NCI-H748 treated with DMSO at 0.1 percent for 48 hours (cell line): ENCODE measurements at regions not wholly inside any gene's neighbourhood (a gene's known extent, or its start where the extent isn't known, plus 50 kb on each side); places are given as distances from the start of the nearest gene placed in this dataset.
A peak's percentile ranks its signal among the peaks of the same experiment; 100 is the strongest.

Experiments used
- DNase-seq: peaks from one replicate; lab custom pipeline; 2025; lab: John Stamatoyannopoulos, UW

DNA sequence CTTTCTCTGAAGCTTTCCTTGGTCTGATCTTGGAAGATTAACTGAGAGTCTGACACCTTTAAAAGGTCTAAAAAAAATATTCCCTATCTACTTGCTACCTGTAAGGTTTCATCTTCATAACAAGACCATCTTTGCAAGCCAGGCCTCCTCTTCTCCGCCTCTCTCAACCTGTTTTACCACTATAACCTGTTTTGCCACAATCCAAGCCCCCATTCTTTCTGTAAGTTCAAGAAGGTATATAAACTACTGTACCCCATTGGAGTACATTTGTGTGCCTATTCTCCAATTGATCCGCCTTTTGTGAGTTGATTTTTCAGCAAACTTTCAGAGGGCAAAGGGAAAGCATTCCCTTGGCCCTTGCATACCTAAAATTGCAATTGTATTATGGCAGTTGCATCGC lies 319.3 kb upstream of the NECTIN3 start:
- DNase-seq = no peak

DNA sequence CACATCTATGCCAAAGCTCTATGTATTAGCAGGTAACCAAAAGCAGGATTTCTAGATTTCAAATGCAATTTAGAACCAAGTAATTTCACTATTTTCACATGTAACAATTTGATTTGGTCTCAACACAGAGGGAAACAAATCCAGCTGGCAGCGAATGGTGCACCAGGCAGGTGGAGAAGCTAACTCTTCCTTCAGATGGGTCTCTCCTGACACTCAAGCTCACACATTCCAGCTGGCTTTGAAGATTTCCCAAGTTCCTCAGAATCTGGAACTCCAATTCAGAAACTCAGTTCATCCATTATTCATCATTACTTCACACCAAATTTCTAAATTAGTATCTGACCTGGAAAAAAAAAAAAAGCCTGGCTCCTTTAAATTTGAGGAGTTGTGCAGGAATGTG lies 318.1 kb upstream of the NECTIN3 start:
- DNase-seq = no peak

DNA sequence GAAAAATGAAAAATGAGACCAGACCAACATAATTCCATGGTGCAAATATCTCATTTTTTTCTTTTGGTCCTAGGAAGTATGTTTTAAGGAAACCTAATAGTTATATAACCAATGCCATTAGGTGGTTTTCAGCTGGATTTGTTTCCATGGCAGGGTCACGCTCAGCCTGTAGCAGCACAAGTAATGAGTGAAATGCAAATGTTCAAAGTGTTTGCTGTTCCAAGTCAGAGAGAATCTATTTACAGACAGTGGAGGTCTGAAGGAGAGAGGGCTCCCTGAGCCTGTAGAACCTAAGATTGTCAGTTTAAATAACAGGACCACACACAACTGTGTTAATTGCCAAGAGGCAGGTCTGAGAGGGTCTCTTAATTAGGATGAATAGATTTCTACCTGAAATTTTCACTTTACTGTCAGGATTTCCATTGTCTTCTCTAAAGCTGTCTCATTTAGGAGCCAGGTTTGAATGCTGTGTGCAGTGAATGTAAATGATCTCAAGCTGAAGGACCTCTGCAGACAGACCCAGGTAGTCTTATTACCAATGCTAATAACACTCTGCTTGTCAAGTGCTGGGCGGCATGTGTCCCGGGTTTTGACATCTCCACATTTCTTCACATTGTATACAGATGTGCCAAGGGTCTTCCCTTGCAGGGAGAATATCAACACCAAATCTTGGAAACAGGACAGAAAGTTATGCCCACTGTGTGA lies 317.3 kb upstream of the NECTIN3 start:
- DNase-seq = no peak

DNA sequence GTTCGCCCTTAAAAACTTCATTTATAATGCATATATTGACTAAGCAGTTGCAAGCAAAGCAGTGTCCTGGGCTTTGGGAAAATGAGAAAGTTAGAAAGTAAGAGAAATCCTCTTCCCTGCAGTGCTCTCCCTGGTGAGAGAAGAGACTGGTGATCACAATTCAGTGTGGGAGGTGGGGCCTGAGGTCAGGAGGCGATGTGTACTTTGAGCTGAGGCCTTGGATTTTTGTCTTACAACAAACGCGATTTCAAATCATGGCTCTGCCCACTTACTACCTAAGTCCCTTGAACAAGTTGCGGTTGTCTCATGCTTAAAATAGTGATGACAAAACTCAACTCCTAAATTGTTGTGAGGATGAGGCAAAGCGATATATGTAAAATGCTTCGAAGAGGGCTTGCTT lies 316.3 kb upstream of the NECTIN3 start:
- no peak for DNase-seq

DNA sequence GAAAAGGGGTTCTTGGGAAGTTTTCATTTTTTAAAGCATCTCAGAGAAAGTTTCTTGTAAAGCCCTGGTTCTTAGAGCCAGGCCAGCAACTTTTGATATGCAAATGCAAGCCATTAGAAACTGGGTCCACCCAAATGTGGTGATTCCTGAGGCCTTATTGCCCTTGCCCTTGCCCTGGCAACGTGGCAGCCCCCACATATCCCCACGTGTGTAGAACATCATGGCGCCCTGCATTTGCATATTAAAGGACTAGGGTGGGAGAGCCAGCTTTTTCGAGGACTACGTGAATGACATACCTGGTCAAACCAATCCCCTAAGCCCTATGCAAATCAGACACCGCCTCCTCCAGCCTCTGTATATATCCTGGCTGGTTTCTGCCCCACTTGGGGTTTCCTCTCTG lies 314.9 kb upstream of the NECTIN3 start:
- DNase-seq = no peak

- DNase-seq = no peak
Observed at GRCh38 chr3:110758208-110758607, 313.4 kb upstream of the NECTIN3 start.

- DNase-seq = no peak
Observed at GRCh38 chr3:110767156-110767555, 304.5 kb upstream of the NECTIN3 start.

- no peak for DNase-seq
Observed at GRCh38 chr3:110767838-110768237, 303.8 kb upstream of the NECTIN3 start.

DNA sequence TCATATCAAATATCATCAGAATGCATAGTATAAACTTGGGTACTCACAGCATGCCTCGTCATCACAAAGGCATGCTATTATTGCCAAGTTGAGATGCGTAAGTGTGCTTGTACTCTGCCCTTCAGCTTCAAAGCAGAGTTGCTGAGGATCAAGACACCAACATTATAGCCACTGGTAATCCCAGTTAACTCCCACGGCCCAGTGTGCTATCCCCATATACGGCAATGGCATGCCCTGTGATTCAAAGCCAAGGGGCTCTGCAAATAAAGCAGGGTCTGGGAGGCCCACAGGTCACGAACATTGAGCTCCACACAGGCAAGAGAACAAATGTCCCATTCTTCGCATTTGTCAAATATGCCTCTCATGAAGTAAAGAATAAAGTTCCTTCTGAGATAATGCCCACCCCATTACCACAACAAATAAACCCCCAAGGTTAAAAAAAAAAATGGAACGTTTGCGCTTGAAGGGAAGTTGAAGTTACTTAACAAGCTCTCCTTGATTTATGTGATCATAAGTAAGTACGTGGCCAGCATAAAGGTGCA lies 298.1 kb upstream of the NECTIN3 start:
- no peak for DNase-seq

- DNase-seq = no peak
Observed at GRCh38 chr3:110774496-110775265, 296.9 kb upstream of the NECTIN3 start.

GRCh38 chr3:110779581-110779980 lies 292.0 kb upstream of the NECTIN3 start:
- DNase-seq = no peak

GRCh38 chr3:110783541-110783940 lies 288.1 kb upstream of the NECTIN3 start:
- no peak for DNase-seq

DNA sequence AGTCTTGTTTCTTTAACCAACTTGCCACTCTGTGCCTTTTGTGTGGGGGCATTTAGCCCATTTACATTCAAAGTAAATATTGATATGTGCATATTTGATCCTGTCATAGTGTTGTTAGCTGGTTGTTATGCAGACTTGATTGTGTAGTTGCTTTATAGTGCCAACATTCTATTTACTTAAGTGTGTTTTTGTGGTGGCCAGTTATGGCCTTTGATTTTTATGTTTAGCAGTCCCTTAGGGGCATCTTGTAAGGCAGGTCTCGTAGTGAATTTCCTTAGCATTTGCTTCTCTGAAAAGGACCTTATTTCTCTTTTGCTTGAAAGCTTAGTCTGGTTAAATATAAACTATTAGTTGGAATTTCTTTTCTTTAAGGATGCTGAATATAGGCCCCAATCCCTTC lies 282.8 kb upstream of the NECTIN3 start:
- no peak for DNase-seq

DNA sequence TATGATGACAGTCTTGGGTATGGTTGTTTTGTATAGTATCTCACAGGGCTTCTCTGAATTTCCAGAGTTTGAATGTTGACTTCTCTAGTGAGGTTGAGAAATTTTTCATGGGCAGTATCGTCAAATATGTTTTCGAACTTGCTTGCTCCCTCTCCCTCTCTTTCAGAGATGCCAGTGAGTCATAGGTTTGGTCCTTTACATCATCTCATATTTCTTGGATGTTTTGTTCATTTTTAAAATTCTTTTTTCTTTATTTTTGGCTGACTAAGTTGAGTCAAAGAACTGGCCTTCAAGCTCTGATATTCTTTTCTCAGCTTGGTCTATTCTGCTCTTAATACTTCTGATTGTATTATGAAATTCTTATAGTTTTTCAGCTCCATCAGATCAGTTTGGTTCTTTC lies 282.3 kb upstream of the NECTIN3 start:
- DNase-seq = no peak

DNA sequence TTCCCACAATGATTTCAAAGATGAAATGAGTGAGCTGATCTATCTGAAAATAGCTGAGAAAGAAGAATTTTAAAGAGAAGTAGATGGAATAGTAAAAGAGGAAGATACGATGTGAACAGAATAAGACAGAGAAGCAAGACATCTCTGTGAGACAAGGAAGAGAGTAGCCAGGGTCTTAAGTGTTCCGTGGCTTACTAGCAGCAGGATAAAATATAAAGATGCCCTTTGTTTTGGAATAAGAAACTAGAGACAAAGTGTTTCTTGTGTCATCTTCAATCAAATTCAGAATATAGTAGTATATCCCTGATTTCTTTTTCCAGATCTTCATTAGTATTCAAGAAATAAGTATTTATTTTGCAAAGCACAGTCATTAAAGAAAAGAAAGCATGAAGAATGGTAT lies 281.0 kb upstream of the NECTIN3 start:
- no peak for DNase-seq

DNA sequence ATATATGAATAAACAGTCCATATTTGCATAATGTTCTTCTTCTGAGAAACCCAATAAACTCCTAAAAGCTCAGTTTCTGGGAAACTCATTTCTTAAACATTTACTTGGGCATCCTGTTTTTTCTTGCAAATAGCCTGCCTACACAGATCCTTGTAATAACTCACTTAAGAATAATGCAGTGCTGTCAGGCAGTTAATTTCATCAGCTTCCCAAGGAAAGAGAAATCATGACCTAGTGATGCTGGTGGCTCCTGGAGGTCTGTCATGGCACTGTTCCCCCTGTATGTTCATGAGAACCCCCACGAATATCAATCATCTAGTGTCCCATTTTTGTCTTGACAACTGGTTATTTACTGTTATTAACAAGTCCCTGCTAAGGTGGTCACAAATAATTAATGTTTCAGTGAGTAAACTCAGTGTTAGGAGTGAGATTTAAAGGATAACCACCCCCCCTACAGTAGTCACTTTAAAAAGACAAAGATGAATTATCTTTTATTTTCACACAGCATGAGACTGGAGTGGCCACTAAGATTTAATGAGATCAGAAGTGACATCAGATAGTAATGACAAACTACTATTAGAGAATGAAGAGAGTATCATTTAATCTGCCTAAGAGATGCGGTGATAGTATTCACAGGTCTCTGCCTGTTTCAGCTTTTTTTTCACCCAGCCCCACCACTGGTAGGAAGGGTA lies 279.5 kb upstream of the NECTIN3 start:
- no peak for DNase-seq

- no peak for DNase-seq
Observed at GRCh38 chr3:110793611-110794010, 278.0 kb upstream of the NECTIN3 start.

DNA sequence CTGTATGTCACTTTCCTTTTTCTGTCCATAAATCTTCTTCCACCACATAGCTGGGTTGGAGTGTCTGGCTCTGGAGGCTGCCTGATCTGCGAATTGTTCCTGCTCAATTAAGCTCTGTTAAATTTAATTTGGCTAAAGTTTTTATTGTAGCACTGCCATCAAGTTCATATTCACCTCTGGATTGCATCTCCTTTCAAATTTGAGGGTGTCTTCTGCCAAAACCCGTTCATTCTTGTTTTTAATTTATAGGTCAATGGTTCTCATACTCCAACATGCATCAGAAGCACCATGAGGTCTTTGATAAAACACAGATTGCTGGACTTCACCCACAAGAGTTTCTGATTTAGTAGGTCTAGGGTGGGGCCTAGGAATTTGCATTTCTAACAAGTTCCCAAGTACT lies 276.5 kb upstream of the NECTIN3 start:
- no peak for DNase-seq

DNA sequence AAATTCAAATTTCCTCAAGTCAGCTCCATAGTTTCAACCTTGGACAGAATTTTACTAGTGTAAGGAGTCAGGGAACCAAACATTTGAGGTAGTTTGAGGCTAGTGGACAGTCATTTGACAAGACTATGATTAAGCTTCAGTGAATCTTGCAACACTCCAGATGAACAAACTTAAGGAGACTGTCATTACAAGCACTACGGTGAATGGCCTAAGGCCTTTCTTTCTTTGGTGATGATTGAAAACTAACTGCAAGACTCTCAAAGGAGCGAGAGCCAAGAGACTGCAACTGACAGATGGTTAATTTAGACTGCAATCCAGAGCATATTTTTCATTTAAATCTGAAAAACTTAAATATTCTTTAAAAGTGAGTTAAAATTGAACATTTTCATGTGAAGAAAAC lies 272.3 kb upstream of the NECTIN3 start:
- DNase-seq = no peak

DNA sequence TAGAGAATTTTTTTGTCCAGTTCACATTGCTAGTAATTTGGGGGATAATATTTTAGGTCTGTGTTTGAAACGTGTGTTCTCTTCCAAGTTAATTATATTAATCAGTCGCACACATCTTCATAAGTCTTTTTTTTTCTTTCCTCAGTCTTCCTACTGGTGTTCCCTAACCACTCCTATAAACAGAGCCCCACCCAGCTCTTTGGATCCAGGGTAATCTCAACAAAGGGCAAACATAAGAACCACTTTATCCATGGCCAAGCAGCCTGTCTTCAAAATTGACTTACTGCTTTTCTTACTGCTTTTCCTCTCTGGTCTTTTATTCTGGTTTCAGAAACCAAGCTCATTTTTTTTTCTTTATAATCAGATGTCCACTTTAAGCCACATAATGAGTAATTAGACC lies 266.8 kb upstream of the NECTIN3 start:
- peak; percentile 1 for DNase-seq

- DNase-seq = no peak
Observed at GRCh38 chr3:110806924-110807323, 264.7 kb upstream of the NECTIN3 start.

GRCh38 chr3:110808630-110809029 lies 263.0 kb upstream of the NECTIN3 start:
- DNase-seq = no peak

- DNase-seq = no peak
Observed at GRCh38 chr3:110810356-110810755, 261.3 kb upstream of the NECTIN3 start.
